8988T (cell line): ENCODE measurements at regions not wholly inside any gene's neighbourhood (a gene's known extent, or its start where the extent isn't known, plus 50 kb on each side); places are given as distances from the start of the nearest gene placed in this dataset.

Source experiments
- DNase-seq: peaks from one replicate; pipeline ENCODE4 v3.0.0; 2011

DNA sequence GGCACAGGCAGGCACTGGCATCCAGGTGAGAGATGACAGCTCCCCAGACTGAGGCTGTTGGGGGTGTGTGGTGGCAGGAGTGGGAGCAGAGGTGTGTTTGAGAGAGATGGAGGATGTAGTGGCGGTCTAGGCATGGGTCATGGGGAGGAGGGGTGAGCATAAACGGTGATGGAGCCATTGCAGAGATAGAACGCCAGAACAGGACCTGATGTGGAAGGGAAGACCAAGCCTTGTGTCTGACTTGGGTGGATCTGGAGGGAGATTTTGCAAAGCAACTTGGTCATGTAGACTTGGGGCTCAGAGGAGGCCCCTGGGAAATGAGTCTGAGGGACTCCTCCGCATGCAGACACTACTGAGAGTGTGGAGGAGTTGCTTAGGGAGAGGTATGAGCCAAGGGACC is 50.0 kb upstream of the CLDN5 start:
- DNase-seq, result no peak

DNA sequence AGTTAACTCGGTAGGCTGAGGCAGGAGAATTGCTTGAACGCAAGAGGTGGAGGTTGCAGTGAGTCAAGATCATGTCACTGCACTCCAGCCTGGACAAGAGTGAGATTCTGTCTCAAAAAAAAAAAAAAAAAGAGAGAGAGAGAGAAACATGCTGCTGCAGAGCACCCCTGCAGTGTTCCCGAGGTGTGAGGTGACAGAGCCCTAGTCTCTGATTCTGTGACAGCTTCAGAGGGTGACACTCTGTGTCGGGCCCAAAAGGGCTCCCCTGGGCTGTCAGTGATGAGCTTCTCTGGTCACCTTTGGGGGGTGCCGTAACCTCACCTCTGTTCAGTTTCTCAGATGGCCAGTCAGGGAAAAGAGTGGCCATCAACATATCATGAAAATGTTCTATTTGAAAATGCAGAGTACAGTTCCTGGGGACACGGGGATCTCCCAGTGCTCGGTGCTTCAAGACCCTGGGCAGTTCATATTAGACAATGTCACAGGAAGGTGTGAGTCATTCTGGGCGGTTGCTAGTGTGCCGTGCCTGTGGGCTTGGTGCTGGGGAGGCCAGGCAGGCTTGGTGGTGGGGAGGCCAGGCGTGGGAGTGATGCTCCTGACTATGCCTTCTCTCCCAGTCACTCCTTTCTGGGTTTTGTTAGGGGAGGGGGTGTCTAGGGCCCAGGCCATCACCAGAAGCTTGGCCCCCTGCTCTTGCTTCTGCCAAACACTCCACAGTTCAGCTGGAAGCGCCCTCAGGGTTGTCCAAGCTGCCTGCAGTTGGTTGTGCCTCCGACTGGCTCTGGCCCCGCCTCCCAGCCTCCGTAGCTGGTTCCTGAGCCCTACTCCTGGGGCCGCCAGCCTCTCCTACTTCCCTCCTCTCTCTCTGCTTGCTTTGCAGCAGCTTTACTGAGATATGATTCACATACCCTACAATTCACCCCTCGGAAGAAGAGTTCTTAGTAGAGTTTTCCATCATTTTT is 52.5 kb upstream of the CLDN5 start:
- DNase-seq, result no peak

- no peak for DNase-seq
Observed at GRCh38 chr22:19577422-19577966, 53.3 kb upstream of the CLDN5 start.

GRCh38 chr22:19578180-19579004 is 54.2 kb upstream of the CLDN5 start:
- no peak for DNase-seq

- DNase-seq, result no peak
Observed at GRCh38 chr22:19579115-19579811, 55.1 kb upstream of the CLDN5 start.

DNA sequence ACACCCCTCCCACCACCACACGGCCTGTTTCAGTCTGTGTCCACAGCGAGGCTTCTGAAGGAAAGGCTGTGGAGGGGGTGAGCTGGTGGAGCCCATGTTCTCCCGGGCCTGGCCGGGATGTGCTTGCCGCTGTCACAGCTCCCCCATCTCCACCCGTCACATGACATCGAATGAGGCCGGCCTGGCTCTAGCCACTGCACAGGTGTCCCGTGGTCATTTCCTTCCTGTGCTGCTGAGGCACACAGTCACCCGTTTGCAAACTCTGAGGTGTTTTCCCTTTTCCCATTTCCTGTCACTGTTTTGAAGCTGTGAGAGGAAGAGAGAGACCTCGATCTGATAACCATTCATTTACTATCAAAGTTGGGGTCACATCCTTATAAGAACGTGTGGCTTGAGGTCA is 55.7 kb upstream of the CLDN5 start:
- DNase-seq, result no peak

GRCh38 chr22:19580291-19580890 is 56.2 kb upstream of the CLDN5 start:
- DNase-seq, result no peak

GRCh38 chr22:19582033-19582693 is 58.0 kb upstream of the CLDN5 start:
- DNase-seq, result no peak

DNA sequence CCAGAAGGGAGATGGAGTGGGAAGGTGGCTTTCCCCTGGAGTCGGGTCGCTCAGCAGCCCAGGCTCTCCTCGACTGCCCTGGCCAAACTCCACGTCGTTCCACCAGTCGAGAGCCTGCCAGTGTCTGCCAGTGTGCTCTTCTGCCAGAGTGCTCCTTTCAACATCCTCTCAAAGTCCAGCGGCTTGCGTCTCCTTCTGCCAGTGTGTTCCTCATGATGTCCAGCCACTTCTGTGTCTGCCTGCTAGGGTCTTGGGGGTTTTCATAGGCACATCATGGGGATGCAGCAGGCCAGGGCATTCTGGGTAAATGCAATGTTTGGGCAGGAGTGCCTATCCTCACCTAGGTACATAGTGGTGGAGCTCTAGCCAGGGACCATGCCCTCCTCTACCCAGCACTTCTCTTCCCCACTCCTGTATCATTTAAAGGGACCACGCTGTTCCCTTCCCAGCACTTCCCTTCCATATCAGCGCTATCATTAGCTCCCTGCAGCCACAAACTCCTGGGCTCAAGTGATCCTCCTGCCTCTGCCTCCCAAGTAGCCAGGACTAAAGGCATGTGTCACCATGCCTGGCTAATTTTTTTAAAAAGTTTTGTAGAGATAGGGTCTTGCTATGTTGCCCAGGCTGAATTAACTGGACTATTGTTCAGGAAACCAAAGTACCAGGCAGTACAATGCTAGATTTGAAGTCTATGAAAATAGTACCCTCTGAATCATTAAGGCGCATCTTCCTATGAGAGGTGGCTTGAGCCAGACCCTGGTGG is 62.9 kb upstream of the CLDN5 start:
- DNase-seq, result no peak

DNA sequence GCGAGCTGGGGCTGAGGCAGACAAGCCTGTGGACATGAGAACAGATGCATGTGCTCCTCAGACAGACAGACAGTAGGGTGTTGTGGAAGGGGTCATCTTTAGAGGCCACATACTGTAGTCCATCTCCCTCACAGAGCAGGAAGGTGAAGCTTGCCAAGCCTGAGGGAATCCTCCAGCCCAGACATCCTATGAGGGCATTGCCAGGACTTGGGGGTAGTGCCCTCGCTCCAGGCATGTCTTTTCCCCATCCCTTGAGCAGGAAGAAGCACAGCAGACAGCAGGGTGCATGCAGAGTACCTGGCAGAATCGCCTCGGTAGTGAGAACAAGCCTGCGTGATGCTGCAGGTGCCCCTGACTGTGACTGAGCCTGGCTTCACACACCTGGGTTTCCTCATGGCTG is 66.5 kb upstream of the CLDN5 start:
- DNase-seq, result no peak

- no peak for DNase-seq
Observed at GRCh38 chr22:19591568-19591967, 67.4 kb upstream of the CLDN5 start.

GRCh38 chr22:19592464-19592863 is 68.3 kb upstream of the CLDN5 start:
- no peak for DNase-seq

DNA sequence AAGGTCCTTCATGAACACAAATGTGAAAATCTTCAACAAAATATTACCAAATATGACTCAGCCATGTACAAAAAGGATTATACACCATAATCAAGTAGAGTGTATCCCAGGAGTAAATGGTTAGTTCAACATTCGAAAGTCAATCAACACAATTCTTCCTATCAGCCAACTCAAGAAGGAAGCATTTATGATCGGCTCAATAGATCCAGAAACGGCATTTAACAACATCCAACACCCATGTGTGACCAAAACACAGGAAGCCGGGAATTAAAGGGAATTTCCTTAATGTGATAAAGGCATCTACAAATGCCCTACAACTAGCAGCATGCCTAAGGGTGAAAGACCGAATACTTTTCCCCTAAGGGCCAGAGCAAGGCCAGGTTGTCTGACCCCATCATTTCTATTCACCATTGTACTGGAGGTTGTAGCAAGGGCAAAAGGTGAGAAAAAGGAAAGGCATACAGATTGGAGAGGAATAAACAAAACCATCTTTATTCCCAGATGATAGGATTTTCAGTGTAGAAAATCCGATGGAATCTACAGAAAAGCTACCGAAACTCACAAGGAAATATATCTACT is 69.9 kb upstream of the CLDN5 start:
- no peak for DNase-seq

DNA sequence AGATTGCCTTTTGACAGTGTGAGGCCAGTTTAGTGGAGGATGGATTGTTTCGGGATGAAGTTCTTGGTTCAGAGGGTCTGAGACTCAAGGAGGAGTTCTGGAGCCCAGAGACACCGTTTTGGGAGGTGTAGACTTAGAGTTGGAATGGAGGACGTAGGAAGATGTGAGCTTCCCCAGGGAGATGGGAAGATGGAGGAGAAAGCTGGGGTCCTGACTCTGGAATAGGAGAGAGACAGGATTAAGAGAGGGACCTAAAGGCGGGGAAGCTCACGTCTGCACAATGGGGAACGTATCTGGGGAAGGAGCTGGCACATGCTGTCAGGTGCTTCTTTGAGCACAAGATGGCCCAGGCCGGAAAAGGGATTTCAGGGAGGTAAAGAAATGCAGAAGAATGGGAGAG is 71.3 kb upstream of the CLDN5 start:
- no peak for DNase-seq

DNA sequence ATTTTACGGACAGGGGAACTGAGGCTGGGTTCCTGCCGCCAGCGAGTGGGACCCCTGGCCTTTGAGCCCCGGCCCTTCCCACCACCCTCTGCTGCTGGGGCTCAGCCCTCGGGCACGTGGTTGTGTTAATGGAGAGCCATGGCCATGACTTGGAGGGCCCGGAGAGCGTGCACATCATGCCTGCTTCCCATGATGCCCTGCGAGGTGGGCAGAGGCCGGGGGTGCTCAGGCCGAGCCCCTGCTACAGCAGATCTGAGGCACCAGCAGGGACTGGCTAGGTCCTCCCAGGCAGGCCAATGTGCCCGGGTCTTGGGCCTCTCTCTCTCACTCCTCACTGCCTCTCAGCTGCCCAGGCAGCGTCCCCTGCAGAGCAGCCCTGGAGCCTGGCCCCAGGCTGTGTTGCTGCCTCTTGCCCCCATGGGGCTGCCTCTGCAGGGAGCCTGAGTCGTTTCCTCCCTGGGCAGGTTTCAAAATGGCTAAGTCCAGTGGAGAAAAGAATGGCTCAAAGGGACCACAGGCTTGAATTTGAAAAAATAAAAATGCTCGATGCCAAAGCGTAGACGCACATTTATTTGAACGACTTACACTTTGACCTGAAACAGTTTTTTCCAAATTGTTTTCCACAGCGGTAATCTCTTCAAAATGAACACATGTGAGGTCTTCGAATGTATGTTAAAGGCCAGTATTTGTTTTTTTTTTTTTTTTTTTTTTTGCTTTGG is 72.6 kb upstream of the CLDN5 start:
- DNase-seq, result no peak

DNA sequence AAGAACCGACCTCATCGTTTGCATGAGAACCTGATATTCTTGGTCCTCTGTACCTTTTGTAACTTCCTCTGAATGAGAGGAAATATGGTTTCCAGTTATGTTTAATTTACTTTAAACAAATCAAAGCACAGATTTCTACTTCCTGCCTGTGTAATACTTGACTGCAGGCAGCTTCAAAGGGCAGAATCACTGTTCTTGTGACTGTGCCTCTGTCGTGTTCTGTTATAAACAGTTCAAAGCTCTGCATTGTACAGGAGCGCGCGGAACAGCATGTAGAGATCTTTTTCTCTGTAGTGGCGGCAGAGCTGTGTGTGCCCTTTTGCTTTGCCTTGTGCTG is 73.2 kb upstream of the CLDN5 start:
- no peak for DNase-seq

DNA sequence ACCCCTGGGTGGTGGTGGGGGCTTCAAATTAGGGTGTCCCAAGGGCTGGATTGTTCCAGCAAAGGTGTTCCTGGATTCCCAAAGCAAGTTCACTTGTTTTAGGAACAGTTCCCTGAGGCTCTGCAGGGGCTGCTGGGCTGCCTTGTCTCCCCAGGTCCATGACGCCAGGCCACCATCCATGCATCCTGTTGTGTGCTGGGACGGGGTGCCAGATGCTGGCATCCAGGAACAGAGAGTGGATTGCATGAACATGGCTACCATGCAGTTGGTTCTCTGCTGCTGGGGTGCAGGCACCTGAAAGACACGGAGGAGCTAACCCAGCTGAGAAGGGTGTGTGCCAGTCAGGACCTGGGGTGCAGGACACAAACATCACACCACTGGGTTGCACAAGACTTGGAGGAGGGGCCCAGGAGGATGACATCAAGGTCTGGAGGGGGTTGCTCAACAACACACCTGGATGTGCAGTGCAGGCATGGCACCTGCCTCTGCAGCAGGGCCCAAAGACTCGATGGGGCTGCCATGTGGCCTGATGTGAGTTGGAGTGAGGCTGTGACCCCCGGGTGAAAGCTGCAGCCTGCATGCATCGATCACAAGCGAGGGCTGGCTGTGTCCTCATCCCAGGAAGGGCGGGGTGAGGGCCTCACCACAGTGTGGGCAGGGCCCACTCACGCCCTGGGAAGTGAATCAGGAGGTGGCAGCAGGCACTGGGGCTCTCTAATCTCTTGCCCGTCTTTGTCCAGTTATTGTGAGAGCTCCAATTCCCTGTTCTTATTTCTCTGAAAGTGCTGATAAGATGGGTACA is 74.0 kb upstream of the CLDN5 start:
- DNase-seq, result no peak

DNA sequence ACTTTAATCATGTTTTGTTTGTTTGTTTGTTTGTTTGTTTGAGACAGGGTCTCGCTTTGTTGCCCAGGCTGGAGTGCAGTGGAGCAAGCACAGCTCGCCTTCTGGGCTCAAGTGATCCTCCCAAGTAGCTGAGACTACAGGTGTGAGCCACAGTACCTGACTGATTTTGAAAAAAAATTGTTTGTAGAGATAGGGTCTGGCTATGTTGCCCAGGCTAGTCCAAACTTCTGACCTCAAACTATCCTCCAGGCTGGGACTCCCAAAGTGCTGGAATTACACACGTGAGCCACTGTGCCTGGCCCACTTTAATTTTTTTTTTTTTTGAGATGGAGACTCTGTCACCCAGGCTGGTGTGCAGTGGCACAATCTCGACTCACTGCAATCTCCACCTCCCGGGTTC is 74.8 kb upstream of the CLDN5 start:
- no peak for DNase-seq

- no peak for DNase-seq
Observed at GRCh38 chr22:19599626-19600243, 75.5 kb upstream of the CLDN5 start.
